Ectodermal cell (in vitro differentiated cells): ENCODE measurements at regions not wholly inside any gene's neighbourhood (a gene's known extent, or its start where the extent isn't known, plus 50 kb on each side); places are given as distances from the start of the nearest gene placed in this dataset.

ENCODE experiments used
- H3K27ac ChIP-seq: 2 replicates; pipeline ENCODE4 v1.7.0; 2013; ENCODE audit warnings: mild to moderate bottlenecking, low read depth, low read length; ENCODE audit not compliant: insufficient read depth, poor library complexity, severe bottlenecking
- H3K27me3 ChIP-seq: 2 replicates; pipeline ENCODE4 v1.7.0; 2013; ENCODE audit warnings: mild to moderate bottlenecking, low read length; ENCODE audit not compliant: insufficient read depth, control insufficient read depth, poor library complexity, severe bottlenecking
- H3K36me3 ChIP-seq: one replicate; pipeline ENCODE4 v1.7.0; 2013; ENCODE audit warnings: low read length; ENCODE audit not compliant: control insufficient read depth, insufficient read depth
- H3K4me1 ChIP-seq: one replicate; pipeline ENCODE4 v1.7.0; 2013; ENCODE audit warnings: low read length; ENCODE audit not compliant: control insufficient read depth, insufficient read depth
- H3K4me3 ChIP-seq: 2 replicates; pipeline ENCODE4 v1.7.0; 2013; ENCODE audit warnings: low read depth, low read length, control low read depth; ENCODE audit not compliant: insufficient read depth
- H3K9me3 ChIP-seq: 2 replicates; pipeline ENCODE4 v1.7.0; 2013; ENCODE audit warnings: mild to moderate bottlenecking, low read length, moderate library complexity; ENCODE audit not compliant: control insufficient read depth
- WGBS, 2 experiments: methylation state at CpG; one replicate each; pipeline ENCODE4 v1.1.7; 2013; ENCODE audit warnings: missing lambda C conversion rate in 2 of 2; 5-methylcytosine and 5-hydroxymethylcytosine counted together

GRCh38 chr2:220562375-220563140 lies 935.1 kb downstream of the SLC4A3 start:
- no peak overlapping the region for H3K4me3 ChIP-seq
- H3K4me1 ChIP-seq = no peaks in the 10 kb centered on the region
- no peaks in the 10 kb centered on the region for H3K9me3 ChIP-seq
- WGBS, 2 experiments = 93 to 94% methylated on average over 2 to 4 of the region's 4 CpGs
- no peaks in the 10 kb centered on the region for H3K27me3 ChIP-seq
- H3K36me3 ChIP-seq = no peaks in the 10 kb centered on the region
- no peak overlapping the region for H3K27ac ChIP-seq

- WGBS, 2 experiments = 92 to 96% methylated on average over 7 of the region's 8 CpGs
- Histone ChIP-seq H3K9me3 (no peaks in the 10 kb centered on the region), H3K27ac (no peak overlapping the region), H3K4me3 (no peak overlapping the region), H3K36me3 (no peaks in the 10 kb centered on the region), H3K4me1 (no peaks in the 10 kb centered on the region), H3K27me3 (no peaks in the 10 kb centered on the region)
These were observed 940.9 kb downstream of the SLC4A3 start for GRCh38 chr2:220568296-220568695.

GRCh38 chr2:220569112-220569897 lies 941.9 kb downstream of the SLC4A3 start:
- Histone ChIP-seq H3K9me3 (no peaks in the 10 kb centered on the region), H3K27ac (no peak overlapping the region), H3K36me3 (no peaks in the 10 kb centered on the region), H3K4me1 (no peaks in the 10 kb centered on the region), H3K4me3 (no peak overlapping the region), H3K27me3 (no peaks in the 10 kb centered on the region)
- 94 to 96% methylated on average over 8 of the region's 8 CpGs for WGBS, 2 experiments

GRCh38 chr2:220572385-220572784 lies 945.0 kb downstream of the SLC4A3 start:
- Histone ChIP-seq H3K4me1 (no peaks in the 10 kb centered on the region), H3K4me3 (no peak overlapping the region), H3K9me3 (no peaks in the 10 kb centered on the region), H3K27me3 (no peaks in the 10 kb centered on the region), H3K27ac (no peak overlapping the region), H3K36me3 (no peaks in the 10 kb centered on the region)
- WGBS, 2 experiments = 93 to 95% methylated on average over 2 to 4 of the region's 4 CpGs

- Histone ChIP-seq H3K4me3 (no peak overlapping the region), H3K27me3 (no peaks in the 10 kb centered on the region), H3K27ac (no peak overlapping the region), H3K9me3 (no peaks in the 10 kb centered on the region), H3K4me1 (no peaks in the 10 kb centered on the region), H3K36me3 (no peaks in the 10 kb centered on the region)
- WGBS, 2 experiments = 74 to 88% methylated on average over 2 of the region's 2 CpGs
These were observed 946.6 kb downstream of the SLC4A3 start for GRCh38 chr2:220574038-220574437.

- Histone ChIP-seq H3K27me3 (no peaks in the 10 kb centered on the region), H3K36me3 (no peaks in the 10 kb centered on the region), H3K4me1 (no peaks in the 10 kb centered on the region), H3K4me3 (no peak overlapping the region), H3K27ac (no peak overlapping the region), H3K9me3 (no peaks in the 10 kb centered on the region)
- WGBS, 2 experiments = 93 to 98% methylated on average over 1 of the region's 1 CpG
These were observed 948.5 kb downstream of the SLC4A3 start for GRCh38 chr2:220575963-220576362.

GRCh38 chr2:220579452-220579851 lies 952.0 kb downstream of the SLC4A3 start:
- H3K9me3 ChIP-seq = no peaks in the 10 kb centered on the region
- no peaks in the 10 kb centered on the region for H3K27me3 ChIP-seq
- WGBS, 2 experiments = 97 to 100% methylated on average over 2 of the region's 2 CpGs
- H3K36me3 ChIP-seq = no peaks in the 10 kb centered on the region
- no peaks in the 10 kb centered on the region for H3K4me1 ChIP-seq
- no peak overlapping the region for H3K27ac ChIP-seq
- no peak overlapping the region for H3K4me3 ChIP-seq

- Histone ChIP-seq H3K27me3 (no peaks in the 10 kb centered on the region), H3K4me3 (no peak overlapping the region), H3K36me3 (no peaks in the 10 kb centered on the region), H3K27ac (no peak overlapping the region), H3K9me3 (no peaks in the 10 kb centered on the region), H3K4me1 (no peaks in the 10 kb centered on the region)
- WGBS, 2 experiments = 71 to 74% methylated on average over 2 of the region's 2 CpGs
These were observed 952.7 kb downstream of the SLC4A3 start for GRCh38 chr2:220580113-220580512.

- no peak overlapping the region for H3K27ac ChIP-seq
- H3K4me1 ChIP-seq = no peaks in the 10 kb centered on the region
- no peaks in the 10 kb centered on the region for H3K36me3 ChIP-seq
- no peaks in the 10 kb centered on the region for H3K9me3 ChIP-seq
- no peaks in the 10 kb centered on the region for H3K27me3 ChIP-seq
- no peak overlapping the region for H3K4me3 ChIP-seq
- WGBS, 2 experiments = 75 to 96% methylated on average over 1 to 2 of the region's 2 CpGs
These were observed 956.3 kb downstream of the SLC4A3 start for GRCh38 chr2:220583725-220584124.

GRCh38 chr2:220585241-220585640 lies 957.8 kb downstream of the SLC4A3 start:
- no peaks in the 10 kb centered on the region for H3K4me1 ChIP-seq
- WGBS, 2 experiments = 86 to 96% methylated on average over 2 of the region's 2 CpGs
- no peak overlapping the region for H3K4me3 ChIP-seq
- no peak overlapping the region for H3K27ac ChIP-seq
- no peaks in the 10 kb centered on the region for H3K27me3 ChIP-seq
- no peaks in the 10 kb centered on the region for H3K36me3 ChIP-seq
- no peaks in the 10 kb centered on the region for H3K9me3 ChIP-seq
